ENCODE measurements at regions not wholly inside any gene's neighbourhood (a gene's known extent, or its start where the extent isn't known, plus 50 kb on each side); places are given as distances from the start of the nearest gene placed in this dataset.

- DNase-seq (no peak), ATAC-seq (no peak)
- Histone ChIP-seq H4K20me1 (ENCODE audit: low read length) (no peaks in the 10 kb centered on the region), H2AFZ (ENCODE audit: low read length) (no peak overlapping the region), H3K36me3 (ENCODE audit: low read depth, low read length) (peaks cover 8% of the 10 kb centered on the region; the same call in 1 of the 2 replicates), H3K27ac (ENCODE audit: low read length) (no peak overlapping the region), H3K4me3 (ENCODE audit: low read length) (no peak overlapping the region), H3F3A (ENCODE audit: low read length, unreplicated experiment) (no peaks in the 10 kb centered on the region), H3K9me3 (ENCODE audit: low read length) (peaks cover 8% of the 10 kb centered on the region; the same call in 1 of the 2 replicates), H3K4me2 (ENCODE audit: low read length) (no peak overlapping the region), H3K27me3 (ENCODE audit: low read length) (no peaks in the 10 kb centered on the region), H3K9ac (ENCODE audit: low read length) (no peak overlapping the region), H3K4me1 (ENCODE audit: insufficient read depth, low read length) (no peaks in the 10 kb centered on the region), H3K9me2 (replicated peaks; ENCODE audit: low read length) (no peaks in the 10 kb centered on the region), H3K79me2 (ENCODE audit: low read length) (no peaks in the 10 kb centered on the region)
- ChIA-PET CTCF (no interaction called here), POLR2A (ENCODE audit: unreplicated experiment) (no interaction called here)
- no TSS peak for BruUV-seq (replicated peaks)
- intact Hi-C loops (cut with micrococcal nuclease), result no loop called here
- TF ChIP-seq EZH2 (IDR thresholded peaks at IDR 0.05; ENCODE audit: low read length, unreplicated experiment) (no peak), EZH2phosphoT487 (IDR thresholded peaks at IDR 0.05; ENCODE audit: borderline replicate concordance, low read length) (no peak), CTCF (conservative IDR thresholded peaks at IDR 0.05; ENCODE audit: low read depth, low read length) (no peak)
Observed at GRCh38 chr2:212858496-212858895, 292.9 kb downstream of the IKZF2 start.

- no peak overlapping the region for H2AFZ ChIP-seq (ENCODE audit: low read length)
- H3K4me1 ChIP-seq (ENCODE audit: insufficient read depth, low read length), result no peaks in the 10 kb centered on the region
- TF ChIP-seq CTCF (conservative IDR thresholded peaks at IDR 0.05; ENCODE audit: low read depth, low read length), result no peak
- no peak for TF ChIP-seq EZH2 (IDR thresholded peaks at IDR 0.05; ENCODE audit: low read length, unreplicated experiment)
- no peak for TF ChIP-seq EZH2phosphoT487 (IDR thresholded peaks at IDR 0.05; ENCODE audit: borderline replicate concordance, low read length)
- no peaks in the 10 kb centered on the region for H4K20me1 ChIP-seq (ENCODE audit: low read length)
- no TSS peak for BruUV-seq (replicated peaks)
- H3F3A ChIP-seq (ENCODE audit: low read length, unreplicated experiment), result no peaks in the 10 kb centered on the region
- H3K79me2 ChIP-seq (ENCODE audit: low read length), result no peaks in the 10 kb centered on the region
- ATAC-seq (no peak), DNase-seq (no peak)
- no peaks in the 10 kb centered on the region for H3K9me2 ChIP-seq (replicated peaks; ENCODE audit: low read length)
- H3K27ac ChIP-seq (ENCODE audit: low read length), result no peak overlapping the region
- no peak overlapping the region for H3K4me2 ChIP-seq (ENCODE audit: low read length)
- no peak overlapping the region for H3K9ac ChIP-seq (ENCODE audit: low read length)
- no peaks in the 10 kb centered on the region for H3K36me3 ChIP-seq (ENCODE audit: low read depth, low read length)
- H3K27me3 ChIP-seq (ENCODE audit: low read length), result no peaks in the 10 kb centered on the region
- ChIA-PET CTCF (no interaction called here), POLR2A (ENCODE audit: unreplicated experiment) (no interaction called here)
- no peak overlapping the region for H3K4me3 ChIP-seq (ENCODE audit: low read length)
- no peaks in the 10 kb centered on the region for H3K9me3 ChIP-seq (ENCODE audit: low read length)
- intact Hi-C loops (cut with micrococcal nuclease), result no loop called here
Observed at GRCh38 chr2:212854771-212855170, 296.6 kb downstream of the IKZF2 start.

- no TSS peak for BruUV-seq (replicated peaks)
- DNase-seq (no peak), ATAC-seq (no peak)
- no peaks in the 10 kb centered on the region for H3K79me2 ChIP-seq (ENCODE audit: low read length)
- H3K9ac ChIP-seq (ENCODE audit: low read length), result no peak overlapping the region
- no peaks in the 10 kb centered on the region for H3F3A ChIP-seq (ENCODE audit: low read length, unreplicated experiment)
- ChIA-PET CTCF (no interaction called here), POLR2A (ENCODE audit: unreplicated experiment) (no interaction called here)
- H3K9me2 ChIP-seq (replicated peaks; ENCODE audit: low read length), result no peaks in the 10 kb centered on the region
- TF ChIP-seq CTCF (conservative IDR thresholded peaks at IDR 0.05; ENCODE audit: low read depth, low read length) (no peak), EZH2phosphoT487 (IDR thresholded peaks at IDR 0.05; ENCODE audit: borderline replicate concordance, low read length) (no peak), EZH2 (IDR thresholded peaks at IDR 0.05; ENCODE audit: low read length, unreplicated experiment) (no peak)
- H2AFZ ChIP-seq (ENCODE audit: low read length), result no peak overlapping the region
- intact Hi-C loops (cut with micrococcal nuclease), result no loop called here
- no peaks in the 10 kb centered on the region for H4K20me1 ChIP-seq (ENCODE audit: low read length)
- no peak overlapping the region for H3K27ac ChIP-seq (ENCODE audit: low read length)
- no peaks in the 10 kb centered on the region for H3K36me3 ChIP-seq (ENCODE audit: low read depth, low read length)
- no peaks in the 10 kb centered on the region for H3K4me1 ChIP-seq (ENCODE audit: insufficient read depth, low read length)
- H3K27me3 ChIP-seq (ENCODE audit: low read length), result no peaks in the 10 kb centered on the region
- H3K4me3 ChIP-seq (ENCODE audit: low read length), result no peak overlapping the region
- no peaks in the 10 kb centered on the region for H3K9me3 ChIP-seq (ENCODE audit: low read length)
- no peak overlapping the region for H3K4me2 ChIP-seq (ENCODE audit: low read length)
Observed at GRCh38 chr2:212854116-212854515, 297.3 kb downstream of the IKZF2 start.

Measured in PC-3 (cell line).